IMR-90 (cell line): ENCODE measurements at regions not wholly inside any gene's neighbourhood (a gene's known extent, or its start where the extent isn't known, plus 50 kb on each side); places are given as distances from the start of the nearest gene placed in this dataset.

Source experiments
- ATAC-seq: fragments of 200-7000 bp; cut with Tn5 transposase; 2 replicates; pipeline ENCODE4 v1.9.1; 2020; ENCODE audit warnings: low read depth, mild to moderate bottlenecking, moderate library complexity
- BruUV-seq: library from RNA; stranded (reverse); fragments of 400-500 nt; replicated peaks from 2 replicates; lab custom pipeline; 2021; lab: Mats Ljungman, UMichigan
- CTCF ChIA-PET: fragments of 300-600 bp; formaldehyde crosslinking; extraction: SDS; loops from one replicate; lab custom pipeline; 2021; ENCODE audit warnings: antibody characterized with exemption; lab: Yijun Ruan, JAX
- POLR2A ChIA-PET: fragments of 300-600 bp; sonication (Branson Sonifier 250); formaldehyde crosslinking; loops from one replicate; lab custom pipeline; 2022; ENCODE audit warnings: antibody characterized with exemption; ENCODE audit not compliant: unreplicated experiment; lab: Charles Lee
- DNase-seq: peaks from one replicate; pipeline ENCODE4 v3.0.0; 2013
- H2AFZ ChIP-seq: replicated peaks from 2 replicates; pipeline ENCODE3; 2013; ENCODE audit warnings: low read length, mild to moderate bottlenecking; ENCODE audit not compliant: poor library complexity
- H2AK5ac ChIP-seq: 2 replicates; pipeline ENCODE4 v1.6.1; 2013; ENCODE audit warnings: low read depth, low read length, inconsistent platforms
- H2AK9ac ChIP-seq: replicated peaks from 2 replicates; pipeline ENCODE3; 2013; ENCODE audit warnings: mild to moderate bottlenecking, low read depth, low read length, moderate library complexity; ENCODE audit not compliant: poor library complexity
- H2BK120ac ChIP-seq: 2 replicates; pipeline ENCODE4 v1.6.1; 2013; ENCODE audit warnings: low read depth, low read length, inconsistent platforms
- H2BK15ac ChIP-seq: 3 replicates; pipeline ENCODE4 v1.6.1; 2013; ENCODE audit warnings: low read depth, low read length, inconsistent platforms
- H2BK20ac ChIP-seq: 2 replicates; pipeline ENCODE4 v1.6.1; 2013; ENCODE audit warnings: low read depth, mild to moderate bottlenecking, inconsistent platforms, low read length, moderate library complexity
- H2BK5ac ChIP-seq: 2 replicates; pipeline ENCODE4 v1.6.1; 2013; ENCODE audit warnings: mild to moderate bottlenecking, low read depth, low read length, inconsistent platforms; ENCODE audit not compliant: poor library complexity, severe bottlenecking
- H3K14ac ChIP-seq: replicated peaks from 2 replicates; pipeline ENCODE4 v1.6.1; 2013; ENCODE audit warnings: low read depth, low read length, inconsistent platforms
- H3K18ac ChIP-seq: 2 replicates; pipeline ENCODE4 v1.6.1; 2013; ENCODE audit warnings: low read depth, low read length, control low read depth
- H3K23ac ChIP-seq: 2 replicates; pipeline ENCODE4 v1.6.1; 2013; ENCODE audit warnings: low read depth, low read length, inconsistent platforms
- H3K27ac ChIP-seq: 2 replicates; pipeline ENCODE4 v1.5.1; 2013; ENCODE audit warnings: mild to moderate bottlenecking, control low read depth, low read length; ENCODE audit not compliant: insufficient read depth
- H3K27me3 ChIP-seq: 2 replicates; pipeline ENCODE4 v1.6.1; 2013; ENCODE audit warnings: low read length; ENCODE audit not compliant: control insufficient read depth, insufficient read depth
- H3K36me3 ChIP-seq: 2 replicates; pipeline ENCODE4 v1.6.1; 2013; ENCODE audit warnings: low read length, mixed read lengths; ENCODE audit not compliant: control insufficient read depth, insufficient read depth
- H3K4ac ChIP-seq: 2 replicates; pipeline ENCODE4 v1.6.1; 2013; ENCODE audit warnings: low read depth, low read length, inconsistent platforms
- H3K4me1 ChIP-seq: 2 replicates; pipeline ENCODE4 v1.6.1; 2013; ENCODE audit warnings: low read length, mixed read lengths; ENCODE audit not compliant: control insufficient read depth, insufficient read depth
- H3K4me2 ChIP-seq: 2 replicates; pipeline ENCODE4 v1.6.1; 2013; ENCODE audit warnings: low read depth, mild to moderate bottlenecking, control low read depth, low read length, moderate library complexity
- H3K4me3 ChIP-seq: 2 replicates; pipeline ENCODE4 v1.5.1; 2013; ENCODE audit warnings: low read depth, mild to moderate bottlenecking, control low read depth, low read length, moderate library complexity; ENCODE audit not compliant: insufficient read depth
- H3K56ac ChIP-seq: 2 replicates; pipeline ENCODE4 v1.6.1; 2013; ENCODE audit warnings: low read length, inconsistent platforms; ENCODE audit not compliant: insufficient read depth; ENCODE audit errors: extremely low read depth
- H3K79me1 ChIP-seq, 2 experiments: 2 replicates each; pipeline ENCODE4 v1.6.1; 2013; ENCODE audit warnings: low read length in 2 of 2, inconsistent platforms in 1 of 2, low read depth in 1 of 2
- H3K9ac ChIP-seq: 2 replicates; pipeline ENCODE4 v1.6.1; 2013; ENCODE audit warnings: low read depth, low read length, control low read depth
- H3K9me1 ChIP-seq: 2 replicates; pipeline ENCODE4 v1.6.1; 2013; ENCODE audit warnings: low read length, inconsistent platforms; ENCODE audit not compliant: insufficient read depth
- H3K9me3 ChIP-seq: 2 replicates; pipeline ENCODE4 v1.6.1; 2013; ENCODE audit warnings: low read length; ENCODE audit not compliant: control insufficient read depth, insufficient read depth
- H4K20me1 ChIP-seq: 2 replicates; pipeline ENCODE4 v1.6.1; 2013; ENCODE audit warnings: low read length, inconsistent platforms; ENCODE audit not compliant: insufficient read depth
- H4K5ac ChIP-seq: 2 replicates; pipeline ENCODE4 v1.6.1; 2013; ENCODE audit warnings: mild to moderate bottlenecking, low read depth, low read length, control low read depth
- H4K8ac ChIP-seq, 2 experiments: 2 replicates each; pipeline ENCODE4 v1.6.1; 2013; ENCODE audit warnings: low read depth in 2 of 2, low read length in 2 of 2, control low read depth in 1 of 2, inconsistent platforms in 1 of 2
- H4K91ac ChIP-seq: 2 replicates; pipeline ENCODE4 v1.6.1; 2013; ENCODE audit warnings: low read depth, low read length, inconsistent platforms; ENCODE audit not compliant: insufficient read depth
- BHLHE40 ChIP-seq: fragments of 150-350 bp; IDR thresholded peaks from 2 replicates; pipeline ENCODE4 v1.6.1; 2016; ENCODE audit warnings: mild to moderate bottlenecking, low read depth, low read length
- CEBPB ChIP-seq: IDR thresholded peaks from 2 replicates; pipeline ENCODE4 v1.6.1; 2012; ENCODE audit warnings: low read depth, low read length, improper control_type of control experiment
- CHD1 ChIP-seq: IDR thresholded peaks from 2 replicates; pipeline ENCODE4 v1.6.1; 2012; ENCODE audit warnings: low read depth, low read length, improper control_type of control experiment
- FOS ChIP-seq: fragments of 150-350 bp; IDR thresholded peaks from 2 replicates; pipeline ENCODE4 v1.6.1; 2016; ENCODE audit warnings: low read depth, low read length
- MAFK ChIP-seq: IDR thresholded peaks from 2 replicates; pipeline ENCODE4 v1.6.1; 2012; ENCODE audit warnings: low read depth, low read length, improper control_type of control experiment
- MAZ ChIP-seq: IDR thresholded peaks from 2 replicates; pipeline ENCODE4 v1.6.1; 2012; ENCODE audit warnings: low read depth, mild to moderate bottlenecking, low read length, improper control_type of control experiment, moderate library complexity, borderline replicate concordance
- MXI1 ChIP-seq: IDR thresholded peaks from 2 replicates; pipeline ENCODE4 v1.6.1; 2012; ENCODE audit warnings: low read depth, mild to moderate bottlenecking, low read length, moderate library complexity, borderline replicate concordance
- NFE2L2 ChIP-seq: fragments of 150-350 bp; IDR thresholded peaks from 2 replicates; pipeline ENCODE4 v1.6.1; 2016; ENCODE audit warnings: low read depth, mild to moderate bottlenecking, low read length
- POLR2A ChIP-seq: IDR thresholded peaks from 2 replicates; pipeline ENCODE4 v1.6.1; 2012; ENCODE audit warnings: mild to moderate bottlenecking, low read depth, low read length
- RAD21 ChIP-seq: IDR thresholded peaks from 2 replicates; pipeline ENCODE4 v1.6.1; 2012; ENCODE audit warnings: low read length, improper control_type of control experiment
- RCOR1 ChIP-seq: IDR thresholded peaks from 2 replicates; pipeline ENCODE4 v1.6.1; 2012; ENCODE audit warnings: mild to moderate bottlenecking, low read length, improper control_type of control experiment; ENCODE audit not compliant: insufficient replicate concordance
- RFX5 ChIP-seq: IDR thresholded peaks from 2 replicates; pipeline ENCODE4 v1.8.0; 2012; ENCODE audit warnings: low read depth, mild to moderate bottlenecking, low read length, moderate library complexity
- SMC3 ChIP-seq: fragments of 150-350 bp; IDR thresholded peaks from 2 replicates; pipeline ENCODE4 v1.6.1; 2016; ENCODE audit warnings: low read depth, mild to moderate bottlenecking, antibody characterized with exemption, low read length, moderate library complexity
- WGBS, 2 experiments: methylation state at CpG; one replicate each; pipeline versions ENCODE4 v1.1.5 to v1.1.7; 2013; ENCODE audit warnings: missing lambda C conversion rate in 2 of 2; ENCODE audit not compliant: insufficient read length in 1 of 2; ENCODE audit errors: extremely low coverage in 2 of 2; 5-methylcytosine and 5-hydroxymethylcytosine counted together
- dilution Hi-C: fragments of 300-500 bp; cut with HindIII; formaldehyde crosslinking; loops from one replicate; pipeline ENCODE4 v1.14.3; 2018; ENCODE audit warnings: low sequenced_read_pairs; ENCODE audit not compliant: unreplicated experiment
- in situ Hi-C: fragments of 300-500 bp; cut with MboI; formaldehyde crosslinking; loops from 3 replicates; pipeline ENCODE4 v1.14.3; 2019; ENCODE audit warnings: low sequenced_read_pairs, inconsistent platforms, mixed read lengths
- intact Hi-C: fragments of 100-400 bp; cut with micrococcal nuclease; formaldehyde crosslinking; loops from 2 replicates; pipeline ENCODE4 v1.10.0; 2022
- TF ChIP-seq, protein P1 (sequence below): fragments of 150-350 bp; IDR thresholded peaks from 2 replicates; pipeline ENCODE4 v1.6.1; 2016; ENCODE audit warnings: low read depth, mild to moderate bottlenecking, low read length, moderate library complexity, borderline replicate concordance
- TF ChIP-seq, protein P2 (sequence below): fragments of 150-350 bp; IDR thresholded peaks from 2 replicates; pipeline ENCODE4 v1.6.1; 2017; ENCODE audit warnings: mild to moderate bottlenecking, antibody characterized with exemption, low read length, low read depth
- TF ChIP-seq, protein P3 (sequence below): conservative IDR thresholded peaks from 2 replicates; pipeline ENCODE4 v1.5.1; 2012; ENCODE audit warnings: mild to moderate bottlenecking, low read depth, low read length, improper control_type of control experiment

DNA sequence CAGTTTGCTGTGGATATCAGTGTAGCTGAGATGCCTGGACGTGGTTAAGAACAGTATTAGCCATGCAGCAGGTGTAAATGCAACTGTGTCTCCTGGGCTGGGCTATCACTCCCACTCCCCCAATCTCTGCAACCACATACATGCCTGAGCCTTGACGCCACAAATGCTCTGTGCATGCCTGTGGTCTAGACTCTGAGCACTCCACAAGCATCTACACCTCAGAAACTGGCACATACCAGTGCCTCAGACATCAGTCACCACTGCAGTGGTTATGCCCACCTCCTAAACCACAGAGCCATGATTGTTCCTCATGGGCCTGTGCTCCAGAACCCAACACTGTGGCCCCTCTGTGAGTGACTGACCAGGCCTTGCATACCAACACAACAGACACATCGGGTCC lies 226.8 kb upstream of the ALG10 start:
- Histone ChIP-seq H3K56ac (no peak overlapping the region), H3K4ac (no peak overlapping the region), H3K9ac (no peak overlapping the region), H3K14ac (no peak overlapping the region), H3K9me3 (peaks cover 9% of the 10 kb centered on the region; the same call in 1 of the 2 replicates), H2BK5ac (no peak overlapping the region), H3K79me1 (no peaks in the 10 kb centered on the region), H3K27ac (no peak overlapping the region), H3K23ac (no peak overlapping the region), H2BK120ac (no peak overlapping the region), H3K9me1 (no peaks in the 10 kb centered on the region), H2AFZ (no peak overlapping the region), H3K4me1 (no peaks in the 10 kb centered on the region), H4K8ac (no peak overlapping the region), H4K20me1 (no peaks in the 10 kb centered on the region), H4K91ac (no peak overlapping the region), H4K5ac (no peak overlapping the region), H2BK15ac (no peak overlapping the region), H2AK9ac (no peak overlapping the region), H3K36me3 (no peaks in the 10 kb centered on the region), H2AK5ac (no peak overlapping the region), H2BK20ac (no peak overlapping the region), H3K4me3 (no peak overlapping the region), H3K18ac (no peak overlapping the region), H3K27me3 (no peaks in the 10 kb centered on the region), H3K4me2 (no peak overlapping the region)
- dilution Hi-C loops (no loop called here), intact Hi-C loops (no loop called here), in situ Hi-C loops (no loop called here)
- no CpG with 5 or more reads among the region's 3 CpGs for WGBS, 2 experiments
- no TSS peak for BruUV-seq
- CTCF ChIA-PET = no interaction called here
- ATAC-seq (no peak), DNase-seq (no peak)
- POLR2A ChIA-PET = no interaction called here
- TF ChIP-seq, protein P1, sequence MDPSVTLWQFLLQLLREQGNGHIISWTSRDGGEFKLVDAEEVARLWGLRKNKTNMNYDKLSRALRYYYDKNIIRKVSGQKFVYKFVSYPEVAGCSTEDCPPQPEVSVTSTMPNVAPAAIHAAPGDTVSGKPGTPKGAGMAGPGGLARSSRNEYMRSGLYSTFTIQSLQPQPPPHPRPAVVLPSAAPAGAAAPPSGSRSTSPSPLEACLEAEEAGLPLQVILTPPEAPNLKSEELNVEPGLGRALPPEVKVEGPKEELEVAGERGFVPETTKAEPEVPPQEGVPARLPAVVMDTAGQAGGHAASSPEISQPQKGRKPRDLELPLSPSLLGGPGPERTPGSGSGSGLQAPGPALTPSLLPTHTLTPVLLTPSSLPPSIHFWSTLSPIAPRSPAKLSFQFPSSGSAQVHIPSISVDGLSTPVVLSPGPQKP = no peak
- TF ChIP-seq SMC3 (no peak), MAFK (no peak), FOS (no peak), RCOR1 (no peak), BHLHE40 (no peak), RFX5 (no peak), POLR2A (no peak), MXI1 (no peak), RAD21 (no peak), NFE2L2 (no peak), MAZ (no peak), CEBPB (no peak), CHD1 (no peak)
- TF ChIP-seq, protein P2, sequence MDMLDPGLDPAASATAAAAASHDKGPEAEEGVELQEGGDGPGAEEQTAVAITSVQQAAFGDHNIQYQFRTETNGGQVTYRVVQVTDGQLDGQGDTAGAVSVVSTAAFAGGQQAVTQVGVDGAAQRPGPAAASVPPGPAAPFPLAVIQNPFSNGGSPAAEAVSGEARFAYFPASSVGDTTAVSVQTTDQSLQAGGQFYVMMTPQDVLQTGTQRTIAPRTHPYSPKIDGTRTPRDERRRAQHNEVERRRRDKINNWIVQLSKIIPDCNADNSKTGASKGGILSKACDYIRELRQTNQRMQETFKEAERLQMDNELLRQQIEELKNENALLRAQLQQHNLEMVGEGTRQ = no peak
- TF ChIP-seq, protein P3, sequence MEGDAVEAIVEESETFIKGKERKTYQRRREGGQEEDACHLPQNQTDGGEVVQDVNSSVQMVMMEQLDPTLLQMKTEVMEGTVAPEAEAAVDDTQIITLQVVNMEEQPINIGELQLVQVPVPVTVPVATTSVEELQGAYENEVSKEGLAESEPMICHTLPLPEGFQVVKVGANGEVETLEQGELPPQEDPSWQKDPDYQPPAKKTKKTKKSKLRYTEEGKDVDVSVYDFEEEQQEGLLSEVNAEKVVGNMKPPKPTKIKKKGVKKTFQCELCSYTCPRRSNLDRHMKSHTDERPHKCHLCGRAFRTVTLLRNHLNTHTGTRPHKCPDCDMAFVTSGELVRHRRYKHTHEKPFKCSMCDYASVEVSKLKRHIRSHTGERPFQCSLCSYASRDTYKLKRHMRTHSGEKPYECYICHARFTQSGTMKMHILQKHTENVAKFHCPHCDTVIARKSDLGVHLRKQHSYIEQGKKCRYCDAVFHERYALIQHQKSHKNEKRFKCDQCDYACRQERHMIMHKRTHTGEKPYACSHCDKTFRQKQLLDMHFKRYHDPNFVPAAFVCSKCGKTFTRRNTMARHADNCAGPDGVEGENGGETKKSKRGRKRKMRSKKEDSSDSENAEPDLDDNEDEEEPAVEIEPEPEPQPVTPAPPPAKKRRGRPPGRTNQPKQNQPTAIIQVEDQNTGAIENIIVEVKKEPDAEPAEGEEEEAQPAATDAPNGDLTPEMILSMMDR = no peak
